DMS114 treated with DMSO at 0.1 percent for 48 hours (cell line): ENCODE measurements at regions not wholly inside any gene's neighbourhood (a gene's known extent, or its start where the extent isn't known, plus 50 kb on each side); places are given as distances from the start of the nearest gene placed in this dataset.

Experiments used
- DNase-seq: peaks from one replicate; lab custom pipeline; 2025; ENCODE audit not compliant: unreplicated experiment; lab: John Stamatoyannopoulos, UW

DNA sequence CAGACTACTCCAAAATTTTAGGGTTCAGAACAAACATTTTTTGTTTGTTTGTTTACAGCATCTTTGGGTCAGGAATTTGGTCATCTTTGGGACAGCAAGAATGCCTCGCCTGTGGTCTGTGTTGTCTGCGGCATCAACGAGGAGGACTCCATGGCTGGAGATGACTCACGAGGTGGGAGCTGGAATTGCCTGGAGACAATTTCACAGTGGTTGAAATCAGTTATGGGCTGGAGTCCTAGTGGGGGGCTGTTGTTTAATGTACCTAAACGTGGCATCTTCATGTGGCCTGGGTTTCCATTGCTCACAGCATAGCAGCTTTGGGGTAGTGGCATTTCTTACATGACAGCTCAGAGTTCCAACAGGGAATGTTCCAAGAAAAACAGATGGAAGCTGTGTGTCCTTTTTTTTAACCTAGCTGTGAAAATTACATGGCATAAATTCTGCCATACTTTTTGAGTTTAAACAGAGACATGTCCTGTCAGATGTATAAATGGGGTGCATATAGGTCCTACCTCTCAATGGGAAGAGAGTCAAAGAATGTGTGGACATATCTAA is 507.3 kb upstream of the CBLB start:
- no peak for DNase-seq

- no peak for DNase-seq
These were observed 510.5 kb upstream of the CBLB start for GRCh38 chr3:106379251-106379750.

DNA sequence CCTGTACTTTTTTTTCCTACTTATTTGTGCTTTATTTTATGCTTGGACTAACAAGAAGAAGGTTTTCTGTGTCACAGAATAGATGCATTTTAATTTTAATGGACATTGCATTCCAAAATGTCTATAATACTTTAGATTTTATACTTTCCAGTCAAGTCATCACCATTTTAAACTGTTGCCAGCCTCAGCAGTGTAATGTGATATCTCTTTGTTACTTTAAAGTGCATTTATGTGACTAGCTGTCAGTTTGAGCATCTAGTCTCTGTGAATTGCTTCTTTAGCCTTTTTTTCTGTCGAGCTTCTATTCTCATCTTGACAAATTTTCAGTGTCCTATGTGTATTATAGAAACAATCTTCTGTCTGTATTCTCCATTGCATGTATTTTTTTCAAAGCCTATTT is 511.4 kb upstream of the CBLB start:
- DNase-seq = no peak

DNA sequence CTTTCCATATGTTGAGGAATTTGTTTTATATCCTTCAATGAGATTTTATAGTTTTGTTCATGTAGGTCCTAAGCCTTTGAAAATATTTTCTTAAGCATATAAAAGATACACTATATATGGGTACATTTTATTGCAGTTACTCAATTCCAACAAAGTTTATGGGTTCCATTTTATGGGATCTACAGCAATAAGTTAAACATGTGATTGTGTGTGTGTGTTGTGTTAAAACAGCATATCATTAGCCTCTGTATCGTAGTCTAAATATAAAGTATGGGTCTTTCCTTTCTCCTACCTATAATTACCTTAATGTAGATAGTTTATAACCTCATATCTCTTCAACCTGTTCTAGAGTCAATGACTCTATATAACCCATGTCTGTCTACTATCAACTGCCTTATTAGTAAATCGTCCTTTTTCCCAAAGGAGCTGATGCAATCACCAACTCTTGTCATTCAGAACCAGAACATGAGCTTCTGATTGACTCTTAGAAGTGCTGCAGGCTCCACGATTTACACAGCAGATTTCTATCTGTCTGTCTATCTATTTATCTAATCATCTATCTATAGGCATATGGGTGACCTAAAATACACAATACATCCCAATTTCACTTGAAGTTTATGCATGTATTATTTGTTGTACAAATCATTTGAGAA is 512.6 kb upstream of the CBLB start:
- DNase-seq = no peak

- no peak for DNase-seq
These were observed 513.1 kb upstream of the CBLB start for GRCh38 chr3:106381939-106382335.

- no peak for DNase-seq
These were observed 517.2 kb upstream of the CBLB start for GRCh38 chr3:106386050-106386449.

- DNase-seq = no peak
These were observed 524.1 kb upstream of the CBLB start for GRCh38 chr3:106392915-106393314.

DNA sequence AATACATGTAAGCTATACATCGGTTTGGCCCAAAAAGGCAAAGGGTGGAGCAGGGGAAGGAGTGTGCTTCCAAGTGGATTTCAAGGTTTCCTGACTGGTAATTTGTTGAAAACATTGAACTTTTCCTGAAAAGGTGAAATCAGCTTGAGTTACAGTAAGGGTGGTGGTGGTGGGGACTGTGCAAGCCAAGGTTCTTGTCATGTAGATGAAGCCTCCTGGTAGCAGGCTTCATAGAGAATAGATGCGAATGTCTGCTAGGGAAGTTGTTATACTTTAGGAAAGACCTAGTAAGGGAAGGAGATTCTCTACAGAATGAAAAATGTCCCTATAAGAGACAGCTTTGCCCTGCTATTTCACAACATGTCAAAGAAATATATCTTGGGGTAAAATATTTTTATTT is 528.2 kb upstream of the CBLB start:
- no peak for DNase-seq

GRCh38 chr3:106398891-106399600 is 530.2 kb upstream of the CBLB start:
- no peak for DNase-seq

GRCh38 chr3:106399761-106400160 is 530.9 kb upstream of the CBLB start:
- DNase-seq = no peak

- DNase-seq = no peak
These were observed 533.1 kb upstream of the CBLB start for GRCh38 chr3:106401666-106402490.

GRCh38 chr3:106403371-106404145 is 534.7 kb upstream of the CBLB start:
- no peak for DNase-seq

DNA sequence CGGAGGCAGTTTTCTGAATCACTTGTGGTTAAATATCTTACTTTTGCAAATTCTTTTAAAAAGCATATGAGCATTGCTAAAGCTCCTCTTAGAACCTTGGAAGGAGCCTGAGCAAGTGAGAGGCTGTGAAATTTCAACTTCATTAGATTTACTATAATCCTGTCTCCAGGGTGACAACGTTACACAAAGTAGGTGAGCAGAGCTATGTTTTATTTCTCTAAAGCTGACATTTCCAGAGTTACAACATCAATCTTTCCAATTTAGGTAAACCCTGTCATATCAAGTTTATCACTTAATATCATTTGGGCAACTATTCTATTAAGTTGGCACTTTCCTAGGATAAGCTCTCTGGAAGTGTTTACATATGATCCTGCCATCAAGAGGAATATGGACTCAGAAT is 544.9 kb upstream of the CBLB start:
- DNase-seq = no peak

- no peak for DNase-seq
These were observed 551.8 kb upstream of the CBLB start for GRCh38 chr3:106420628-106421027.

GRCh38 chr3:106421426-106421825 is 552.6 kb upstream of the CBLB start:
- no peak for DNase-seq

DNA sequence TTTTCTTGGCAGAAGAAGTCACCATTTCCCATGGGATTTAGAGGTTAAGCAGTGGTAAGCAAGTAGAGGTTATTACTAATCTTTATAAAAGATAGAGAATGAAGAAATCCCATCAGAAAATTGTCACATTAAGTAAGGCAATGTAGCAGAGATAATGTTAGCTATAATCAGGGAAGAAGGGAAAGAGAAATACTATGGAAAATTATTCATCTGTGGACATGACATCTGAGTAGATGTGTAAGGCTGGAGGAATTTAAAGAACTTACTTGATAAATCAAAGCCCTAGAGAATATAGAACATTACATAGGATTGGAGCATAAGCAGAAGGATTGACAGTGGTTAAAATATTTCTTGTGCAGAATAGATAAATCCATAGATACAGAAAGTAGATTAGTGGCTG is 553.1 kb upstream of the CBLB start:
- no peak for DNase-seq

GRCh38 chr3:106423321-106424225 is 554.8 kb upstream of the CBLB start:
- no peak for DNase-seq

DNA sequence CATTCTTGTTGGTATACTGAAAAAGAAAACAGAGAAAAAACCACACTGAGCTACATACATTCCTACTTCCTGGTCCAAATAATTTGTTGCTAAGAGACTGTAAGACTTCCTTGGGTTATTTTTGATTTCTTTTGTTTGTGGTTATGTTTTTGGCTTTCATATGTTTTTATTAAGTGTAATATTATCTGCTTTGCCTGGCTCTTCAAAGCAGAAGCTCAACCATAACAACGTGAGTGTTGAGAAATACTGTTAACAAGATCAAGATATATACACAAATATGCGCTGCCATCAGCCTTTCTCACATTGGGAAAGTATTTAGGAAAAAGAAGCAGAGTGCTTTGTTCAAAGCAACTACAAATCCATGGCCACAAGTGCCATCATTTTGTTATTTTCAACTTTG is 556.2 kb upstream of the CBLB start:
- DNase-seq = no peak

- no peak for DNase-seq
These were observed 557.1 kb upstream of the CBLB start for GRCh38 chr3:106425916-106426315.

GRCh38 chr3:106428565-106428994 is 559.8 kb upstream of the CBLB start:
- no peak for DNase-seq
